H1 (cell line): ENCODE measurements at regions not wholly inside any gene's neighbourhood (a gene's known extent, or its start where the extent isn't known, plus 50 kb on each side); places are given as distances from the start of the nearest gene placed in this dataset.

Experiments used
- KDM4A ChIP-seq: IDR thresholded peaks from one replicate; pipeline ENCODE4 v1.7.1; 2012; ENCODE audit warnings: low read depth, mild to moderate bottlenecking, moderate library complexity, low read length, inconsistent platforms; ENCODE audit not compliant: severe bottlenecking
- POU5F1 ChIP-seq: IDR thresholded peaks from 2 replicates; pipeline ENCODE4 v1.6.1; 2011; ENCODE audit warnings: low read depth, mild to moderate bottlenecking, low read length, moderate library complexity
- YY1 ChIP-seq: IDR thresholded peaks from 2 replicates; pipeline ENCODE4 v1.6.1; 2011; ENCODE audit warnings: low read depth, mild to moderate bottlenecking, low read length
- TF ChIP-seq, protein P1 (sequence below): fragments of 300-600 bp; sonication (generic); IDR thresholded peaks from 2 replicates; pipeline ENCODE4 v1.7.1; 2012; ENCODE audit warnings: low read length, moderate library complexity, mild to moderate bottlenecking, inconsistent platforms; ENCODE audit not compliant: insufficient replicate concordance

DNA sequence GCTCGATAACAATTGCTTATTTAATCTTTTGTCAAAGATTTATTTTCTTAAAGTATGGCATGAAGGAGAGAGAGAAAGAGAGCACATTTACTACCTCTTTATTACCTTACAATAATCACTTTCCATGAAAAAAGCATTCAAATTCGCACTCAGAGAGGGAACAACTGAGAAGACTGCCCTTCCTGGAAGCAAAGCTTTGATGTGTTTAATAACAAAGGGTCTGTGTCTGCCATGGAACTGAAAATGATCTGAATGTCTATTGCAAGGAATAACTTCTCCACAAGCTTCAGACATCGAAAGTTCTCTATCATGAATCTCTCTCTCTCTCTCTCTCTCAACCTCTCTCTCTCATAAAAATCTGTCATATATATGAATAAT, 308.9 kb downstream of the HDGFL1 start (continued):
- TF ChIP-seq, protein P1, sequence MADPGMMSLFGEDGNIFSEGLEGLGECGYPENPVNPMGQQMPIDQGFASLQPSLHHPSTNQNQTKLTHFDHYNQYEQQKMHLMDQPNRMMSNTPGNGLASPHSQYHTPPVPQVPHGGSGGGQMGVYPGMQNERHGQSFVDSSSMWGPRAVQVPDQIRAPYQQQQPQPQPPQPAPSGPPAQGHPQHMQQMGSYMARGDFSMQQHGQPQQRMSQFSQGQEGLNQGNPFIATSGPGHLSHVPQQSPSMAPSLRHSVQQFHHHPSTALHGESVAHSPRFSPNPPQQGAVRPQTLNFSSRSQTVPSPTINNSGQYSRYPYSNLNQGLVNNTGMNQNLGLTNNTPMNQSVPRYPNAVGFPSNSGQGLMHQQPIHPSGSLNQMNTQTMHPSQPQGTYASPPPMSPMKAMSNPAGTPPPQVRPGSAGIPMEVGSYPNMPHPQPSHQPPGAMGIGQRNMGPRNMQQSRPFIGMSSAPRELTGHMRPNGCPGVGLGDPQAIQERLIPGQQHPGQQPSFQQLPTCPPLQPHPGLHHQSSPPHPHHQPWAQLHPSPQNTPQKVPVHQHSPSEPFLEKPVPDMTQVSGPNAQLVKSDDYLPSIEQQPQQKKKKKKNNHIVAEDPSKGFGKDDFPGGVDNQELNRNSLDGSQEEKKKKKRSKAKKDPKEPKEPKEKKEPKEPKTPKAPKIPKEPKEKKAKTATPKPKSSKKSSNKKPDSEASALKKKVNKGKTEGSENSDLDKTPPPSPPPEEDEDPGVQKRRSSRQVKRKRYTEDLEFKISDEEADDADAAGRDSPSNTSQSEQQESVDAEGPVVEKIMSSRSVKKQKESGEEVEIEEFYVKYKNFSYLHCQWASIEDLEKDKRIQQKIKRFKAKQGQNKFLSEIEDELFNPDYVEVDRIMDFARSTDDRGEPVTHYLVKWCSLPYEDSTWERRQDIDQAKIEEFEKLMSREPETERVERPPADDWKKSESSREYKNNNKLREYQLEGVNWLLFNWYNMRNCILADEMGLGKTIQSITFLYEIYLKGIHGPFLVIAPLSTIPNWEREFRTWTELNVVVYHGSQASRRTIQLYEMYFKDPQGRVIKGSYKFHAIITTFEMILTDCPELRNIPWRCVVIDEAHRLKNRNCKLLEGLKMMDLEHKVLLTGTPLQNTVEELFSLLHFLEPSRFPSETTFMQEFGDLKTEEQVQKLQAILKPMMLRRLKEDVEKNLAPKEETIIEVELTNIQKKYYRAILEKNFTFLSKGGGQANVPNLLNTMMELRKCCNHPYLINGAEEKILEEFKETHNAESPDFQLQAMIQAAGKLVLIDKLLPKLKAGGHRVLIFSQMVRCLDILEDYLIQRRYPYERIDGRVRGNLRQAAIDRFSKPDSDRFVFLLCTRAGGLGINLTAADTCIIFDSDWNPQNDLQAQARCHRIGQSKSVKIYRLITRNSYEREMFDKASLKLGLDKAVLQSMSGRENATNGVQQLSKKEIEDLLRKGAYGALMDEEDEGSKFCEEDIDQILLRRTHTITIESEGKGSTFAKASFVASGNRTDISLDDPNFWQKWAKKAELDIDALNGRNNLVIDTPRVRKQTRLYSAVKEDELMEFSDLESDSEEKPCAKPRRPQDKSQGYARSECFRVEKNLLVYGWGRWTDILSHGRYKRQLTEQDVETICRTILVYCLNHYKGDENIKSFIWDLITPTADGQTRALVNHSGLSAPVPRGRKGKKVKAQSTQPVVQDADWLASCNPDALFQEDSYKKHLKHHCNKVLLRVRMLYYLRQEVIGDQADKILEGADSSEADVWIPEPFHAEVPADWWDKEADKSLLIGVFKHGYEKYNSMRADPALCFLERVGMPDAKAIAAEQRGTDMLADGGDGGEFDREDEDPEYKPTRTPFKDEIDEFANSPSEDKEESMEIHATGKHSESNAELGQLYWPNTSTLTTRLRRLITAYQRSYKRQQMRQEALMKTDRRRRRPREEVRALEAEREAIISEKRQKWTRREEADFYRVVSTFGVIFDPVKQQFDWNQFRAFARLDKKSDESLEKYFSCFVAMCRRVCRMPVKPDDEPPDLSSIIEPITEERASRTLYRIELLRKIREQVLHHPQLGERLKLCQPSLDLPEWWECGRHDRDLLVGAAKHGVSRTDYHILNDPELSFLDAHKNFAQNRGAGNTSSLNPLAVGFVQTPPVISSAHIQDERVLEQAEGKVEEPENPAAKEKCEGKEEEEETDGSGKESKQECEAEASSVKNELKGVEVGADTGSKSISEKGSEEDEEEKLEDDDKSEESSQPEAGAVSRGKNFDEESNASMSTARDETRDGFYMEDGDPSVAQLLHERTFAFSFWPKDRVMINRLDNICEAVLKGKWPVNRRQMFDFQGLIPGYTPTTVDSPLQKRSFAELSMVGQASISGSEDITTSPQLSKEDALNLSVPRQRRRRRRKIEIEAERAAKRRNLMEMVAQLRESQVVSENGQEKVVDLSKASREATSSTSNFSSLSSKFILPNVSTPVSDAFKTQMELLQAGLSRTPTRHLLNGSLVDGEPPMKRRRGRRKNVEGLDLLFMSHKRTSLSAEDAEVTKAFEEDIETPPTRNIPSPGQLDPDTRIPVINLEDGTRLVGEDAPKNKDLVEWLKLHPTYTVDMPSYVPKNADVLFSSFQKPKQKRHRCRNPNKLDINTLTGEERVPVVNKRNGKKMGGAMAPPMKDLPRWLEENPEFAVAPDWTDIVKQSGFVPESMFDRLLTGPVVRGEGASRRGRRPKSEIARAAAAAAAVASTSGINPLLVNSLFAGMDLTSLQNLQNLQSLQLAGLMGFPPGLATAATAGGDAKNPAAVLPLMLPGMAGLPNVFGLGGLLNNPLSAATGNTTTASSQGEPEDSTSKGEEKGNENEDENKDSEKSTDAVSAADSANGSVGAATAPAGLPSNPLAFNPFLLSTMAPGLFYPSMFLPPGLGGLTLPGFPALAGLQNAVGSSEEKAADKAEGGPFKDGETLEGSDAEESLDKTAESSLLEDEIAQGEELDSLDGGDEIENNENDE: peak; percentile 20
- TF ChIP-seq POU5F1: no peak
- TF ChIP-seq YY1: no peak
- TF ChIP-seq KDM4A: no peak
